Mammary epithelial cell (primary cell): ENCODE measurements at regions not wholly inside any gene's neighbourhood (a gene's known extent, or its start where the extent isn't known, plus 50 kb on each side); places are given as distances from the start of the nearest gene placed in this dataset.

Experiments
- CTCF ChIP-seq, 2 donors: IDR thresholded peaks in 1 of 2; conservative IDR thresholded peaks in 1 of 2; 2 replicates each; pipeline ENCODE4 v1.5.1; 2011 to 2012; ENCODE audit warnings: inconsistent platforms in 2 of 2, low read length in 2 of 2, mild to moderate bottlenecking in 2 of 2, control low read depth in 1 of 2, low read depth in 1 of 2; ENCODE audit not compliant: insufficient read depth in 1 of 2; ENCODE audit errors: extremely low read depth in 1 of 2
- EZH2 ChIP-seq: IDR thresholded peaks from 2 replicates; pipeline ENCODE4 v1.6.1; 2012; ENCODE audit warnings: low read length, inconsistent platforms, borderline replicate concordance

- TF ChIP-seq CTCF (conservative IDR thresholded peaks at IDR 0.05 in 1 of 2, IDR thresholded peaks at IDR 0.05 in 1 of 2; ENCODE audit: extremely low read depth in 1 of 2, insufficient read depth in 1 of 2, low read depth in 1 of 2, low read length in 2 of 2) (no peak), EZH2 (no peak)
Observed at GRCh38 chr3:124411728-124412127, 318.5 kb upstream of the UMPS start.
